Neural cell (in vitro differentiated cells): ENCODE measurements at regions not wholly inside any gene's neighbourhood (a gene's known extent, or its start where the extent isn't known, plus 50 kb on each side); places are given as distances from the start of the nearest gene placed in this dataset.

Experiments
- EP300 ChIP-seq: fragments of 450-650 bp; conservative IDR thresholded peaks from 2 replicates; pipeline ENCODE4 v1.6.1; 2014; ENCODE audit warnings: antibody characterized with exemption, mild to moderate bottlenecking, moderate library complexity; ENCODE audit not compliant: poor library complexity, severe bottlenecking
- EZH2 ChIP-seq: fragments of 200-600, 300-800 bp; shearing (Covaris generic), sonication (generic); IDR thresholded peaks from 2 replicates; pipeline ENCODE4 v1.6.1; 2014; ENCODE audit warnings: antibody characterized with exemption, low read length, borderline replicate concordance, mild to moderate bottlenecking; ENCODE audit not compliant: insufficient read depth, poor library complexity, severe bottlenecking
- POLR2AphosphoS5 ChIP-seq: IDR thresholded peaks from 2 replicates; pipeline ENCODE4 v1.6.1; 2012
- TAF1 ChIP-seq: IDR thresholded peaks from 2 replicates; pipeline ENCODE4 v1.6.1; 2012; ENCODE audit warnings: low read depth
- TF ChIP-seq, protein P1 (sequence below): fragments of 450-650 bp; IDR thresholded peaks from 2 replicates; pipeline ENCODE4 v1.5.1; 2014; ENCODE audit warnings: antibody characterized with exemption, mild to moderate bottlenecking, moderate library complexity; ENCODE audit not compliant: poor library complexity, severe bottlenecking

GRCh38 chr16:9449597-9449996 is 358.2 kb downstream of the HAPSTR1 start:
- TF ChIP-seq, protein P1, sequence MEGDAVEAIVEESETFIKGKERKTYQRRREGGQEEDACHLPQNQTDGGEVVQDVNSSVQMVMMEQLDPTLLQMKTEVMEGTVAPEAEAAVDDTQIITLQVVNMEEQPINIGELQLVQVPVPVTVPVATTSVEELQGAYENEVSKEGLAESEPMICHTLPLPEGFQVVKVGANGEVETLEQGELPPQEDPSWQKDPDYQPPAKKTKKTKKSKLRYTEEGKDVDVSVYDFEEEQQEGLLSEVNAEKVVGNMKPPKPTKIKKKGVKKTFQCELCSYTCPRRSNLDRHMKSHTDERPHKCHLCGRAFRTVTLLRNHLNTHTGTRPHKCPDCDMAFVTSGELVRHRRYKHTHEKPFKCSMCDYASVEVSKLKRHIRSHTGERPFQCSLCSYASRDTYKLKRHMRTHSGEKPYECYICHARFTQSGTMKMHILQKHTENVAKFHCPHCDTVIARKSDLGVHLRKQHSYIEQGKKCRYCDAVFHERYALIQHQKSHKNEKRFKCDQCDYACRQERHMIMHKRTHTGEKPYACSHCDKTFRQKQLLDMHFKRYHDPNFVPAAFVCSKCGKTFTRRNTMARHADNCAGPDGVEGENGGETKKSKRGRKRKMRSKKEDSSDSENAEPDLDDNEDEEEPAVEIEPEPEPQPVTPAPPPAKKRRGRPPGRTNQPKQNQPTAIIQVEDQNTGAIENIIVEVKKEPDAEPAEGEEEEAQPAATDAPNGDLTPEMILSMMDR: no peak
- TF ChIP-seq TAF1: no peak
- TF ChIP-seq POLR2AphosphoS5: no peak
- TF ChIP-seq EP300: no peak
- TF ChIP-seq EZH2: no peak
